ENCODE measurements at regions not wholly inside any gene's neighbourhood (a gene's known extent, or its start where the extent isn't known, plus 50 kb on each side); places are given as distances from the start of the nearest gene placed in this dataset.

- TF ChIP-seq CTCF (IDR thresholded peaks at IDR 0.05) (no peak), POLR2A (IDR thresholded peaks at IDR 0.05) (no peak)
Measured at GRCh38 chr9:99449726-99450125, 227.6 kb downstream of the SEC61B start.

Measured in thyroid gland (tissue), 4 donors.